Loucy (cell line): ENCODE measurements at regions not wholly inside any gene's neighbourhood (a gene's known extent, or its start where the extent isn't known, plus 50 kb on each side); places are given as distances from the start of the nearest gene placed in this dataset.
"Not testable (repeated sequence)": the region's sequence is repeated elsewhere in the genome, so short reads cannot be mapped to it uniquely, and the experiment has no call there.

Experiments used
- H2AFZ ChIP-seq: fragments of 200-600 bp; sonication (generic); 2 replicates; pipeline ENCODE4 v1.6.0; 2016; ENCODE audit warnings: antibody characterized with exemption, mild to moderate bottlenecking, low read length, moderate library complexity
- H3F3A ChIP-seq: fragments of 200-600 bp; 2 replicates; pipeline ENCODE4 v1.6.0; 2016; ENCODE audit warnings: antibody characterized with exemption, low read depth, mild to moderate bottlenecking
- H3K27me3 ChIP-seq: fragments of 200-600 bp; sonication (generic); 2 replicates; pipeline ENCODE4 v1.6.1; 2014; ENCODE audit warnings: low read length, mild to moderate bottlenecking; ENCODE audit not compliant: insufficient read depth, poor library complexity, severe bottlenecking
- H3K36me3 ChIP-seq: fragments of 200-600 bp; sonication (generic); 2 replicates; pipeline ENCODE4 v1.6.1; 2016; ENCODE audit warnings: low read length; ENCODE audit not compliant: insufficient read depth
- H3K4me1 ChIP-seq: fragments of 200-600 bp; sonication (generic); 2 replicates; pipeline ENCODE4 v1.5.1; 2014; ENCODE audit warnings: low read length, mild to moderate bottlenecking; ENCODE audit not compliant: insufficient read depth, poor library complexity, severe bottlenecking
- H3K4me2 ChIP-seq: fragments of 200-600 bp; sonication (generic); 2 replicates; pipeline ENCODE4 v1.6.0; 2014; ENCODE audit warnings: antibody characterized with exemption, low read length, low read depth, mild to moderate bottlenecking; ENCODE audit not compliant: poor library complexity, severe bottlenecking
- H3K4me3 ChIP-seq: fragments of 200-600 bp; sonication (generic); 2 replicates; pipeline ENCODE4 v1.5.1; 2014; ENCODE audit warnings: low read length, mild to moderate bottlenecking, mixed read lengths; ENCODE audit not compliant: poor library complexity, severe bottlenecking
- H3K79me2 ChIP-seq: fragments of 200-600 bp; sonication (generic); 2 replicates; pipeline ENCODE4 v1.6.1; 2014; ENCODE audit warnings: low read length; ENCODE audit not compliant: insufficient read depth
- H3K9ac ChIP-seq: fragments of 200-600 bp; sonication (generic); 2 replicates; pipeline ENCODE4 v1.6.0; 2014; ENCODE audit warnings: mild to moderate bottlenecking, low read depth, low read length, moderate library complexity; ENCODE audit not compliant: poor library complexity, severe bottlenecking
- H3K9me2 ChIP-seq: fragments of 200-600 bp; sonication (generic); replicated peaks from 2 replicates; pipeline ENCODE4 v1.6.1; 2016; ENCODE audit warnings: low read depth, low read length, mixed read lengths
- H3K9me3 ChIP-seq: fragments of 200-600 bp; sonication (generic); 2 replicates; pipeline ENCODE4 v1.6.1; 2014; ENCODE audit warnings: mild to moderate bottlenecking, antibody characterized with exemption, low read length, low read depth; ENCODE audit not compliant: insufficient read depth
- H4K20me1 ChIP-seq: fragments of 200-600 bp; sonication (generic); 2 replicates; pipeline ENCODE4 v1.6.0; 2014; ENCODE audit warnings: antibody characterized with exemption, low read length, mild to moderate bottlenecking; ENCODE audit not compliant: insufficient read depth, poor library complexity, severe bottlenecking
- CTCF ChIP-seq: fragments of 200-600 bp; sonication (generic); conservative IDR thresholded peaks from 2 replicates; pipeline ENCODE4 v1.5.1; 2014; ENCODE audit warnings: mild to moderate bottlenecking, antibody characterized with exemption, low read length
- EZH2phosphoT487 ChIP-seq: fragments of 200-600 bp; IDR thresholded peaks from 2 replicates; pipeline ENCODE4 v1.6.1; 2018; ENCODE audit warnings: antibody characterized with exemption, mild to moderate bottlenecking, moderate library complexity, borderline replicate concordance

GRCh38 chr4:54449999-54450398 is 207.8 kb upstream of the KIT start:
- H3K4me3 ChIP-seq: no peak overlapping the region
- H3K9me2 ChIP-seq: no peaks in the 10 kb centered on the region
- H4K20me1 ChIP-seq: no peaks in the 10 kb centered on the region
- H3F3A ChIP-seq: no peaks in the 10 kb centered on the region
- no peak overlapping the region for H3K4me2 ChIP-seq
- H3K36me3 ChIP-seq: no peaks in the 10 kb centered on the region
- H3K9ac ChIP-seq: no peak overlapping the region
- TF ChIP-seq EZH2phosphoT487: no peak
- no peak for TF ChIP-seq CTCF
- H3K27me3 ChIP-seq: no peaks in the 10 kb centered on the region
- no peaks in the 10 kb centered on the region for H3K4me1 ChIP-seq
- H2AFZ ChIP-seq: no peak overlapping the region
- no peaks in the 10 kb centered on the region for H3K79me2 ChIP-seq
- H3K9me3 ChIP-seq: peaks cover 5% of the 10 kb centered on the region; the same call in 1 of the 2 replicates

GRCh38 chr4:54466960-54467359 is 190.8 kb upstream of the KIT start:
- not testable (repeated sequence) for H3K4me1 ChIP-seq, H3K79me2 ChIP-seq, H3K9ac ChIP-seq, H3K4me2 ChIP-seq, H3K9me2 ChIP-seq, H3K4me3 ChIP-seq, H3F3A ChIP-seq, H2AFZ ChIP-seq, H3K9me3 ChIP-seq, H4K20me1 ChIP-seq, H3K27me3 ChIP-seq, H3K36me3 ChIP-seq

- Histone ChIP-seq H3K36me3 (no peaks in the 10 kb centered on the region), H3K9me3 (no peaks in the 10 kb centered on the region), H3K9me2 (no peaks in the 10 kb centered on the region), H3K79me2 (no peaks in the 10 kb centered on the region), H3K4me1 (no peaks in the 10 kb centered on the region), H3K27me3 (no peaks in the 10 kb centered on the region), H4K20me1 (no peaks in the 10 kb centered on the region), H2AFZ (no peak overlapping the region), H3K4me3 (no peak overlapping the region), H3K9ac (no peak overlapping the region), H3K4me2 (no peak overlapping the region), H3F3A (no peaks in the 10 kb centered on the region)
- TF ChIP-seq EZH2phosphoT487 (no peak), CTCF (no peak)
Measured at GRCh38 chr4:54473077-54473545, 184.6 kb upstream of the KIT start.

GRCh38 chr4:54473798-54474197 is 184.0 kb upstream of the KIT start:
- TF ChIP-seq EZH2phosphoT487 (no peak), CTCF (no peak)
- no peaks in the 10 kb centered on the region for H3K9me2 ChIP-seq
- H3K36me3 ChIP-seq: no peaks in the 10 kb centered on the region
- H3K27me3 ChIP-seq: no peaks in the 10 kb centered on the region
- no peaks in the 10 kb centered on the region for H3K9me3 ChIP-seq
- no peak overlapping the region for H3K9ac ChIP-seq
- no peaks in the 10 kb centered on the region for H3K4me1 ChIP-seq
- H3K4me3 ChIP-seq: no peak overlapping the region
- H3F3A ChIP-seq: no peaks in the 10 kb centered on the region
- no peak overlapping the region for H2AFZ ChIP-seq
- no peak overlapping the region for H3K4me2 ChIP-seq
- H3K79me2 ChIP-seq: no peaks in the 10 kb centered on the region
- H4K20me1 ChIP-seq: no peaks in the 10 kb centered on the region
